GM23248 (cell line): ENCODE measurements at regions not wholly inside any gene's neighbourhood (a gene's known extent, or its start where the extent isn't known, plus 50 kb on each side); places are given as distances from the start of the nearest gene placed in this dataset.

ENCODE experiments used
- EZH2 ChIP-seq: fragments of 200-600 bp; sonication (generic); IDR thresholded peaks from 2 replicates; pipeline ENCODE4 v1.6.1; 2018; ENCODE audit warnings: antibody characterized with exemption, mild to moderate bottlenecking; ENCODE audit not compliant: insufficient read depth, poor library complexity, severe bottlenecking
- EZH2phosphoT487 ChIP-seq: fragments of 200-600 bp; sonication (generic); IDR thresholded peaks from 2 replicates; pipeline ENCODE4 v1.6.1; 2018; ENCODE audit warnings: antibody characterized with exemption, moderate library complexity, mild to moderate bottlenecking, low read depth; ENCODE audit not compliant: insufficient read depth

DNA sequence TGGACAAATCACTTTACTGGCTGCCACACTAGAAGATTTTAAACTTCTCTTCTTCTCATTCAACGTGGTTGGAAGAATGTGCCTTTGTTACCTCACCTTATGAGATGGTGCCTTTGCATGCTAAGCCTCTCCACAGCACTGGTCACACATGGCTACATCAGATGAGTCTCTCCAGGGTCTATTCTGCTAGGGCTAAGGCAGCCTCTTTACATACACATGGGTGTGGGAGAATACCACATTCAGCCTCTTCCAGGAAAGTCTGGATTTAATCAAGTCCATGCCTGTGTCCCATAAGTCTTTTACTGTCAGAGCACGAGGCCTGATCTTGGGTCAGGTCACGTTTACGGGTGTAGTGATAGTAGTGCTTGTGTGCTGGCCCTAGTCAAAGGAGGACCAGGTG is 701.5 kb downstream of the SORCS3 start:
- TF ChIP-seq EZH2 (no peak), EZH2phosphoT487 (no peak)
